PC-3 (cell line): ENCODE measurements at regions not wholly inside any gene's neighbourhood (a gene's known extent, or its start where the extent isn't known, plus 50 kb on each side); places are given as distances from the start of the nearest gene placed in this dataset.
A peak's percentile ranks its signal among the peaks of the same experiment; 100 is the strongest.

Source experiments
- ATAC-seq: fragments of 200-7000 bp; cut with Tn5 transposase; 2 replicates; pipeline ENCODE4 v1.9.1; 2020; ENCODE audit warnings: mild to moderate bottlenecking, moderate library complexity
- BruUV-seq: library from RNA; stranded (reverse); fragments of 400-500 nt; replicated peaks from 2 replicates; lab custom pipeline; 2021; lab: Mats Ljungman, UMichigan
- CTCF ChIA-PET: fragments of 300-600 bp; sonication (Branson Sonifier 250); formaldehyde crosslinking; loops from one replicate; lab custom pipeline; 2022; ENCODE audit warnings: antibody characterized with exemption; lab: Charles Lee
- POLR2A ChIA-PET: fragments of 300-600 bp; sonication (Branson Sonifier 250); formaldehyde crosslinking; loops from one replicate; lab custom pipeline; 2022; ENCODE audit warnings: antibody characterized with exemption; ENCODE audit not compliant: unreplicated experiment; lab: Charles Lee
- DNase-seq: peaks from one replicate; pipeline ENCODE4 v3.0.0-alpha.2; 2015
- H2AFZ ChIP-seq: fragments of 300-600 bp; sonication (generic); 2 replicates; pipeline ENCODE4 v1.6.0; 2016; ENCODE audit warnings: antibody characterized with exemption, low read length
- H3F3A ChIP-seq: fragments of 300-600 bp; sonication (generic); one replicate; pipeline ENCODE4 v1.6.0; 2017; ENCODE audit warnings: antibody characterized with exemption, low read length, control low read depth, mild to moderate bottlenecking; ENCODE audit not compliant: unreplicated experiment
- H3K27ac ChIP-seq: fragments of 300-600 bp; sonication (generic); 2 replicates; pipeline ENCODE4 v1.5.1; 2016; ENCODE audit warnings: mild to moderate bottlenecking, low read length
- H3K27me3 ChIP-seq: fragments of 300-600 bp; sonication (generic); 2 replicates; pipeline ENCODE4 v1.6.1; 2016; ENCODE audit warnings: low read length, mixed read lengths
- H3K36me3 ChIP-seq: fragments of 300-600 bp; sonication (generic); 2 replicates; pipeline ENCODE4 v1.6.1; 2016; ENCODE audit warnings: low read depth, mixed run types, low read length, mixed read lengths
- H3K4me1 ChIP-seq: fragments of 300-600 bp; sonication (generic); 2 replicates; pipeline ENCODE4 v1.5.1; 2016; ENCODE audit warnings: low read length; ENCODE audit not compliant: insufficient read depth
- H3K4me2 ChIP-seq: fragments of 300-600 bp; sonication (generic); 2 replicates; pipeline ENCODE4 v1.6.0; 2016; ENCODE audit warnings: low read length
- H3K4me3 ChIP-seq: fragments of 300-600 bp; sonication (generic); 2 replicates; pipeline ENCODE4 v1.5.1; 2016; ENCODE audit warnings: mild to moderate bottlenecking, low read length, mixed read lengths
- H3K79me2 ChIP-seq: fragments of 300-600 bp; sonication (generic); 2 replicates; pipeline ENCODE4 v1.6.1; 2017; ENCODE audit warnings: low read length, mixed read lengths
- H3K9ac ChIP-seq: fragments of 300-600 bp; sonication (generic); 2 replicates; pipeline ENCODE4 v1.6.0; 2016; ENCODE audit warnings: mild to moderate bottlenecking, low read length
- H3K9me2 ChIP-seq: fragments of 300-600 bp; sonication (generic); replicated peaks from 2 replicates; pipeline ENCODE4 v1.6.1; 2016; ENCODE audit warnings: mixed run types, low read length, mixed read lengths
- H3K9me3 ChIP-seq: fragments of 300-600 bp; sonication (generic); 2 replicates; pipeline ENCODE4 v1.6.1; 2016; ENCODE audit warnings: low read length, mixed read lengths
- H4K20me1 ChIP-seq: fragments of 300-600 bp; sonication (generic); 2 replicates; pipeline ENCODE4 v1.6.1; 2016; ENCODE audit warnings: low read length, mixed read lengths
- EZH2 ChIP-seq: fragments of 300-600 bp; sonication (generic); IDR thresholded peaks from one replicate; pipeline ENCODE4 v1.6.1; 2017; ENCODE audit warnings: antibody characterized with exemption, mild to moderate bottlenecking, low read length; ENCODE audit not compliant: unreplicated experiment
- EZH2phosphoT487 ChIP-seq: fragments of 300-600 bp; sonication (generic); IDR thresholded peaks from 2 replicates; pipeline ENCODE4 v1.6.1; 2018; ENCODE audit warnings: mild to moderate bottlenecking, antibody characterized with exemption, low read length, borderline replicate concordance
- intact Hi-C: fragments of 100-400 bp; cut with micrococcal nuclease; formaldehyde crosslinking; loops from 2 replicates; pipeline ENCODE4 v1.9.0; 2023
- TF ChIP-seq, protein P1 (sequence below): fragments of 300-600 bp; sonication (generic); conservative IDR thresholded peaks from 2 replicates; pipeline ENCODE4 v1.5.1; 2017; ENCODE audit warnings: antibody characterized with exemption, low read depth, mild to moderate bottlenecking, low read length

DNA sequence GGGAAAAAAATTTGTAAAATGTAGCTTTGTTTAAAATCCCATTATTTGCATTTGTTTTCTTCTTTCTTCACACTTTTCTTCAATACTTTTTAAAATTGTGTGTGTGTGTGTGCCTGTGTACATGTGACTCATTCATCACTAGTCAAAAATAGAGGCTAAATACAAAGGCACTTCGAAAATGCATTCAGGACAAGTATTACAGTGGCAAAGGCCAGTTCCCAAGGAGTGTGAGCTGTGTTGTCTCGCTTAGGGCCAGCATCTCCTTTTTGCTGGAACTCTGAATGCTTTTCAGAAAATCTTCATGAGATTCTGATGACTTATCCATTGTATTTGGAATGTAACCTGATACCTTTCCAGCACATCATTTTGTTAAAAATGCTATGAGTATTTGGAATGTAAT, 288.5 kb upstream of the CNR1 start:
- BruUV-seq, result no TSS peak

DNA sequence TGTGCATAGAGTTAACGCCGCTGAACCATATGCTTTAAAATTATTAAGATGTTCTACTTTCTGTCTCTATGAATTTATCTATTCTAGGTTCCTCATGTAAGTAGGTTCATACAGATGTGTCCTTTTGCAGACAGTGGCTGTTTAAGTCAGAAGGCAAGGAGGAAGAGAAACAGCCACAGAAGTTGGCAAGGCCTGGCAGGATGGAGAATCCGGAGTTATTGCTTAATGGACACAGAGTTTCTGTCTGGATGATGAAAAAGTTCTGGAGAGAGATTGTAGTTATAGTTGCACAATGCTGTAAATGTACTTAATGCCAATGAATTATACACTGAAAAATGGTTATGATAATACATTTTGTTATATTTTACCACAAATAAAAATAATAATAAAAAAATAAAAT, 283.6 kb upstream of the CNR1 start:
- no peaks in the 10 kb centered on the region for H3K4me1 ChIP-seq
- ATAC-seq (no peak), DNase-seq (no peak)
- H3K9me3 ChIP-seq, result no peaks in the 10 kb centered on the region
- H3K27me3 ChIP-seq, result peaks cover 3% of the 10 kb centered on the region; the same call in 1 of the 2 replicates
- CTCF ChIA-PET, result no interaction called here
- no peak overlapping the region for H3K9ac ChIP-seq
- H3K36me3 ChIP-seq, result no peaks in the 10 kb centered on the region
- POLR2A ChIA-PET, result no interaction called here
- H3K4me2 ChIP-seq, result no peak overlapping the region
- H3F3A ChIP-seq, result no peaks in the 10 kb centered on the region
- no TSS peak for BruUV-seq
- H3K79me2 ChIP-seq, result no peaks in the 10 kb centered on the region
- H3K9me2 ChIP-seq, result no peaks in the 10 kb centered on the region
- no peak overlapping the region for H2AFZ ChIP-seq
- intact Hi-C loops, result no loop called here
- no peak overlapping the region for H3K27ac ChIP-seq
- H4K20me1 ChIP-seq, result no peaks in the 10 kb centered on the region
- TF ChIP-seq, protein P1, sequence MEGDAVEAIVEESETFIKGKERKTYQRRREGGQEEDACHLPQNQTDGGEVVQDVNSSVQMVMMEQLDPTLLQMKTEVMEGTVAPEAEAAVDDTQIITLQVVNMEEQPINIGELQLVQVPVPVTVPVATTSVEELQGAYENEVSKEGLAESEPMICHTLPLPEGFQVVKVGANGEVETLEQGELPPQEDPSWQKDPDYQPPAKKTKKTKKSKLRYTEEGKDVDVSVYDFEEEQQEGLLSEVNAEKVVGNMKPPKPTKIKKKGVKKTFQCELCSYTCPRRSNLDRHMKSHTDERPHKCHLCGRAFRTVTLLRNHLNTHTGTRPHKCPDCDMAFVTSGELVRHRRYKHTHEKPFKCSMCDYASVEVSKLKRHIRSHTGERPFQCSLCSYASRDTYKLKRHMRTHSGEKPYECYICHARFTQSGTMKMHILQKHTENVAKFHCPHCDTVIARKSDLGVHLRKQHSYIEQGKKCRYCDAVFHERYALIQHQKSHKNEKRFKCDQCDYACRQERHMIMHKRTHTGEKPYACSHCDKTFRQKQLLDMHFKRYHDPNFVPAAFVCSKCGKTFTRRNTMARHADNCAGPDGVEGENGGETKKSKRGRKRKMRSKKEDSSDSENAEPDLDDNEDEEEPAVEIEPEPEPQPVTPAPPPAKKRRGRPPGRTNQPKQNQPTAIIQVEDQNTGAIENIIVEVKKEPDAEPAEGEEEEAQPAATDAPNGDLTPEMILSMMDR, result no peak
- TF ChIP-seq EZH2phosphoT487, result no peak
- no peak for TF ChIP-seq EZH2
- no peak overlapping the region for H3K4me3 ChIP-seq

More for the DNA sequence above, 288.5 kb upstream of the CNR1 start:
- no peaks in the 10 kb centered on the region for H3F3A ChIP-seq
- H2AFZ ChIP-seq, result no peak overlapping the region
- ChIA-PET POLR2A (no interaction called here), CTCF (no interaction called here)
- no peak overlapping the region for H3K9ac ChIP-seq
- H3K27me3 ChIP-seq, result peaks cover 3% of the 10 kb centered on the region; the same call in 1 of the 2 replicates
- no peaks in the 10 kb centered on the region for H3K4me1 ChIP-seq
- intact Hi-C loops, result loop anchor here (1.0 kb wide), 1 partner anchor 9 kb away; no protein-coding TSS in a partner anchor
- no peaks in the 10 kb centered on the region for H3K79me2 ChIP-seq
- H3K36me3 ChIP-seq, result no peaks in the 10 kb centered on the region
- no peak for ATAC-seq
- H3K4me3 ChIP-seq, result no peak overlapping the region
- DNase-seq, result peak; percentile 26
- no peak overlapping the region for H3K27ac ChIP-seq
- no peaks in the 10 kb centered on the region for H3K9me3 ChIP-seq
- H4K20me1 ChIP-seq, result no peaks in the 10 kb centered on the region
- H3K9me2 ChIP-seq, result no peaks in the 10 kb centered on the region
- H3K4me2 ChIP-seq, result no peak overlapping the region
- TF ChIP-seq EZH2phosphoT487 (no peak), EZH2 (no peak)
- TF ChIP-seq, protein P1, result no peak

DNA sequence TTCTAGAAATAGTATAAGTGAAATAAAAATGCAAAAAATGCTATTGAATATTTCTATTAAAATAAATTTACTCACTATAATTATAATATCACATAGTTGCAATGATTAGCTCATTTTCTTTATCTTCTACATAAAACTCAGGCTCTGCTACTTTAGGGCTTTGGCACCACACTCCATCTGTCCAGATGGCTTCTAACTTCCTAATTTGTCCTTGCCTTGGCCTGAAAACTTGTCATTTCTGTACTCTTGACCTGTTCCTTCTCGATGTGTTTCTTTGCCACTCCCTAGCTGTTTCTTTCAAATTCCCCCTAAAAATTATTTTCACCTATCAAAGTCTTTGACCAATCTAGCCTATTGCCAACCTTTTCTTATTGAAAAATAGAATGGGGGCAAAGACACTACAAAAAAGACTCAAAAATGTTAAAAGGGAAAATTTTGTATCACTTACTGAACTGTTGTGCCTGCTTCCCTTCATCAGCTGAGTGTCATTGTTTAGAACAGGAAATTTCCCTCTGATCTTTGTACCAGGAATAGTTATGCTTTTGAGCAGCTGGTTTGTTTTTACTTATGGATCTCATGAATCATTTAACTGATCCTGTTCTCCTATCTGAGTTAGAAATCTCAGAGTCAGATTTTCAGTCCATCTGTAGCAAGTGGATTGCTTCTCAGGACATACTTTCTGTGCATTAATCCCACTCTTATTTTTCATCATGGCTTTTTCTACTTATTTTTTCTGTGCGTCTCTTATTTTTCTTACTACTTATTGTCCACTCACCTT, 279.2 kb upstream of the CNR1 start:
- no peaks in the 10 kb centered on the region for H3K27me3 ChIP-seq
- H3K9me3 ChIP-seq, result no peaks in the 10 kb centered on the region
- DNase-seq, result no peak
- no peak for ATAC-seq
- H4K20me1 ChIP-seq, result no peaks in the 10 kb centered on the region
- no peak overlapping the region for H3K4me2 ChIP-seq
- no peak overlapping the region for H2AFZ ChIP-seq
- H3K4me1 ChIP-seq, result no peaks in the 10 kb centered on the region
- no peaks in the 10 kb centered on the region for H3K36me3 ChIP-seq
- POLR2A ChIA-PET, result no interaction called here
- TF ChIP-seq EZH2phosphoT487 (no peak), EZH2 (no peak)
- TF ChIP-seq, protein P1, result no peak
- BruUV-seq, result no TSS peak
- H3K27ac ChIP-seq, result no peak overlapping the region
- no peaks in the 10 kb centered on the region for H3F3A ChIP-seq
- no peaks in the 10 kb centered on the region for H3K9me2 ChIP-seq
- CTCF ChIA-PET, result no interaction called here
- intact Hi-C loops, result loop anchor here (1.0 kb wide), 1 partner anchor 9 kb away; no protein-coding TSS in a partner anchor
- H3K79me2 ChIP-seq, result no peaks in the 10 kb centered on the region
- no peak overlapping the region for H3K9ac ChIP-seq
- no peak overlapping the region for H3K4me3 ChIP-seq
